SHP77 (cell line): ENCODE measurements at regions not wholly inside any gene's neighbourhood (a gene's known extent, or its start where the extent isn't known, plus 50 kb on each side); places are given as distances from the start of the nearest gene placed in this dataset.

Source experiments
- DNase-seq, 2 experiments: peaks; one replicate each; lab custom pipeline; 2025; lab: John Stamatoyannopoulos, UW

GRCh38 chr15:81483496-81483895 is 109.5 kb upstream of the TMC3 start:
- DNase-seq: no peak

GRCh38 chr15:81481346-81481745 is 107.3 kb upstream of the TMC3 start:
- DNase-seq: no peak

GRCh38 chr15:81480645-81481053 is 106.6 kb upstream of the TMC3 start:
- DNase-seq: peak; percentile 25 to 51

GRCh38 chr15:81478354-81478753 is 104.3 kb upstream of the TMC3 start:
- DNase-seq: no peak

DNA sequence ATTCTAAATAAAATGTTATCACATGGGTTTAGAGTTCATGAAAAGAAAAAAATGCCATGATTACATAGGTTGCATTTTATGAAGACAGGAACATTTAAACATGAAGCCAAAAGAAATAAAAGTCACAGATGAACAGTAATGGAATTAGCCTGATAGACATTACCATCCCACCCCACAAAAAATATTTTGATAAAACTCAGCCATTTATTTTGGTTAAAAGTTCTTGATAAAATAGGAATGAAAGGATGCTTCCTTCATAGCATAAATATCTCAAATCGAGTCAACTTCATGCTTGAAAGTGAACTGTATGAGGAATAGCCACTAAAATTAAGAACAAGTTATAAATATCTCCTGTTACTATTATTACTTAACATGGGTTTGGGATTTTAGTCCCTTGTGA is 101.9 kb upstream of the TMC3 start:
- no peak for DNase-seq

DNA sequence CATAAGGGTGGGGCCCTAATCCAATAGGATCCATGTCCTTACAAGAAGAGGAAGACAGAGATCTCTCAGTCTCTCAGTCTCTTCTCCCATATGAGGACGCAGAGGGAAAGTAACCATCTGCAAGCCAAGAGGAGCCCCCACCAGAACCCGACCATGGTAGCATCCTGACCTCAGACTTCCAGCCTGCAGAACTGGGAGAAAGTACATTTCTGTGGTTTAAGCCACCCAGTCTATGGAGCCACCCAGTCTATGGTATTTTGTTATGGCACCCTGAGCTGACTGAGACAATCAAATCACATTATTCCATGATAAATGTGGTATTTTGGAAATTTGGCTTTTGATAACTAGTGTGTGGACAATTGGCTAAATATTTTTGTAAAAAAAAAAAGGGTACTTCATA is 101.5 kb upstream of the TMC3 start:
- no peak for DNase-seq

DNA sequence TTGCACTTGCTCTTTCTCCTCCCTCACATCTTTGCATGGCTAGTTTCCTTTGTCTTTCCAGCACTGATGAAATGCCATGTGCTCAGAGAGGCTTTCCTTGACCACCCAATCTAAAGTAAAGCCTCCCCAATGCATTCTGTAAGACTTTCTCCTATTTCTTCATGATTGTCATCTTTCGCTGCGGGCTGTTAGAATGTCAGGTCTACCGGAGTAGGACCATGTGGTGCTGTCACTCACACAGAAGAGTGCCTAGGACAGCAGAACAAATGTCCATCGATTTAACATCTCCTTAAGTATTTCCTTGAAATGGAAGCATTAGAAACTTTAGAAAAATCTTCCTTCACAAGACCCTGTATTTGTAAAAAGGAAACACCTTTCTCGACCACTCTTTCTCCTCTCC is 99.9 kb upstream of the TMC3 start:
- no peak for DNase-seq

DNA sequence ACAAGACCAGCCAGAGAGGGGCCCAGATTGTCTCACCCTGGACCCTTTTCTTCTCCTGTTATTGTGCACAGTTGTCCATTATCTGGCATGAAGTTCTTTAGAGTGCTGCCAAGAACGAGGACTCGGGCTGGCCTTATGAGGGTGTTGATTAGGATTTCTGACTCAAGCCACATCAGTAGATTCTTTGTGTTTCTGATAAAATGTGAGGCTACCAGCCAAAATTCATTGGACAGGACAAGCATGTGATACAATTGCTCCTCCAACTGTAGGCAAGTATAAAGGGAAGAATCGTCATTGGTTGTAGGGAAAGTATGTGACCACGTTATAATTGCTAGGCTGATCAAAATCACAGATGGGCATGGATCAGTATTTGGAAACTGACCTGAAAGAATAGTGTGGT is 99.2 kb upstream of the TMC3 start:
- no peak for DNase-seq

GRCh38 chr15:81471151-81471550 is 97.1 kb upstream of the TMC3 start:
- no peak for DNase-seq

- DNase-seq: no peak
Observed at GRCh38 chr15:81469154-81469553, 95.1 kb upstream of the TMC3 start.

DNA sequence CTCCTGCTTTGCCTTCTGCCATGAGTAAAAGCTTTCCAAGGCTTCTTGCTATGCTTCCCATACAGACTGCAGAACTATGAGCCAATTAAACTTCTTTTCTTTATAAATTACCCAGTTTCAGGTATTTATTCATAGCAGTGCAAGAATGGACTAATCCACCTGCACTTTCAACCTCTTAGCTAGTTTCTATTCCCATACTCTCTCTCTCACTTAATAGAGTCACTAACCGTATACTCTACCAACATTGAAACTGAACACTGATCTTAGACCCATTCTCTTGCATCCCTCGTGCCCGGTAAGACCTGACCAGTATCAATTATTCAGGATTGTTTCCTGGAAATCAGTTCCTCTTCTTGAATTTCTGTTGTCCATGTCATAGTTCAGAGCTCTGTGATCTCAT is 92.7 kb upstream of the TMC3 start:
- no peak for DNase-seq

GRCh38 chr15:81454024-81454423 is 80.0 kb upstream of the TMC3 start:
- no peak for DNase-seq

DNA sequence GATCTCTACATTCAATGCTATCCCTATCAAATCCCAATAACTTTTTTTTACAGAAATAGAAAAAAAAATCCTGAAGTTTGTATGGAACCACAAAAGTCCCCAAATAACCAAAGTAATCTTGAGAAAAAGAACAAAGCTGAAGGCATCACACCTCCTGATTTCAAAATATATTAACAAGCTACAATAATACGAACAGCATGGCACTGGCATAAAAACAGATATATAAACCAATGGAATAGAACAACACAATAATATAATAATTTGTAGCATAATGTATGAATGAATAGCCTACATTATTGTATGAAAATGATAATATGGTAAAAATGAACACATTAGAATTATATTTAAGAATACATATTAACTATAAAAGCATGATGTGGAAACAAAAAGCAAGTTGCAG is 76.7 kb upstream of the TMC3 start:
- DNase-seq: no peak

GRCh38 chr15:81449836-81450474 is 75.9 kb upstream of the TMC3 start:
- peak; percentile 17 to 58 for DNase-seq

GRCh38 chr15:81443040-81443820 is 69.2 kb upstream of the TMC3 start:
- no peak for DNase-seq

DNA sequence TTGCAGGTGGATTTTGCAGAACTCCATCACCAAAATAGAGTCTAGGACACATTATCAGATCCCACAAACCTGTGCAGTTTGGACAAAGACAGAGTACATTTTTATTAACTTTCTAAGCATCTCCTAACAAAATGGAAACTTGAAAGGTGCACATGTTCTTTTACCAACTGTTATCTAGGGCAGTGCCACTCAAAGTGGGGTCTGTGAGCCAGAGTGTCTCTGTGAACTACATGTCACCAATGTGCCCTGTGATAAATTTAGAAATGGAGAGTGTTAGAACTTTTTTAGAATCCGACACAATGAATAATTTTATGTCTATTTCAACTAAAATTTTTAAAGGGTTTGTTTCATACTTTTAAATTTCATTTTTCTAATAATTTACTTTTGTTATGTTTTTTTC is 68.4 kb upstream of the TMC3 start:
- DNase-seq: no peak

DNA sequence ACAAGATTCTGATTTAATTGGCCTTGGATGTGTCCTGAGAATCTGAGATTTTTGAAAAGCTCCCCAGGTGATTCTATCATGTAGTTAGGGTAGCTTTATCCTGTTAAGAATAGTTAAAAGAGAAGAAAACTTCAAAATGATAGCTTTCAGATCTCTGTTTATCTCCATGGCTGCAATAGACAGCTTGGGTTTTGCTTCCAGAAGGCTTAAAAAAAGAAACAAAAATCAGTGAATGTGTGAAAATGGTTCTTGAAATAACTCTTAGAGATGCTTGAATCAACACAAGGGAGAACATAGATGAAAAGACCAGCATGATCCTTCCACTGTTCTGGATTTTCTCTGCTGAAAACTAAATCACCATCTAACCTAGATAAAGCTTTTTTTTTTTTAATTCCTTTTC is 60.8 kb upstream of the TMC3 start:
- DNase-seq: no peak

DNA sequence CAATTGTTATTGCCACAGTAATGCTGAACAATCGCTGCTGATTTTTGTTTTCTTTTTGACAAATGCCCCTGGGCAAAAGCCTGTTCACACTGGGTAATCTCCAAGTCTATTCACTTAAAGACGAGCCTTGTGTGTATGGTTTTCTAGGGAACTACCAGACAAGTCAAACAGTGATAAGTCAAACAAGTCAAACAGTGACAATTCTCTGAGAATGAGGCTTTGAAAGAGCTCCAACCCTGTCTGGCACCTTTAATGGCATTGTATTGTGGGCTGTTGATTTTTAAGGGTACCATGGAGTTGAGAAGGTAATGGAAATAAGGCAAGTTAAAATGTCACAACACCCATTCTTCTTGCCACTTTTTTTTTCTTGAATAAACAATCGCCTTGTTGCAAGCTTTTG is 59.4 kb upstream of the TMC3 start:
- DNase-seq: no peak

- DNase-seq: no peak
Observed at GRCh38 chr15:81432179-81432578, 58.2 kb upstream of the TMC3 start.

DNA sequence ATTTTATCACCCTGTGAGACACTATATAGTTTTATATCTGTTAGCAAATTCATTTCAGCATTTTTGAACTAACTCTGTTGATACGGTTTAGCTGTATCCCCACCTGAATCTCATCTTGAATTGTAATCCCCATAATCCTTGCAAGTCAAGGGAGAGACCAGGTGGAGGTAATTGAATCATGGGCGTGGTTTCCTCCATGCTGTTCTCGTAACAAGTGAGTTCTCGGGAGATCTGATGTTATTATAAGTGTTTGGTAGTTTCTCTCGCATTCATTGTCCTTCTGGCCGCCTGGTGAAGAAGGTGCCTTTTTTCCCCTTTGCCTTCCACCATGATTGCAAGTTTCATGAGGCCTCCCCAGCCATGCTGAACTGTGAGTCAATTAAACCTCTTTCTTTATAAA is 53.2 kb upstream of the TMC3 start:
- no peak for DNase-seq

- no peak for DNase-seq
Observed at GRCh38 chr15:81425905-81426304, 51.9 kb upstream of the TMC3 start.
